Caco-2 (cell line): ENCODE measurements at regions not wholly inside any gene's neighbourhood (a gene's known extent, or its start where the extent isn't known, plus 50 kb on each side); places are given as distances from the start of the nearest gene placed in this dataset.

Experiments used
- BruUV-seq: library from RNA; stranded (reverse); fragments of 400-500 nt; replicated peaks from 2 replicates; lab custom pipeline; 2021; lab: Mats Ljungman, UMichigan
- CTCF ChIA-PET: fragments of 300-600 bp; sonication (Branson Sonifier 250); formaldehyde crosslinking; loops from one replicate; lab custom pipeline; 2022; ENCODE audit warnings: antibody characterized with exemption; lab: Charles Lee
- POLR2A ChIA-PET: fragments of 300-600 bp; sonication (Branson Sonifier 250); formaldehyde crosslinking; loops from one replicate; lab custom pipeline; 2022; ENCODE audit warnings: antibody characterized with exemption; lab: Charles Lee
- DNase-seq, 2 experiments: peaks; one replicate each; pipeline versions ENCODE4 v3.0.0 to v3.0.0-alpha.2; 2020 to 2022
- H3K27me3 ChIP-seq: replicated peaks from 2 replicates; pipeline ENCODE4 v1.6.0; 2011; ENCODE audit warnings: low read length; ENCODE audit not compliant: control insufficient read depth, insufficient read depth
- H3K36me3 ChIP-seq: 2 replicates; pipeline ENCODE4 v1.5.1; 2011; ENCODE audit warnings: low read length; ENCODE audit not compliant: control insufficient read depth, insufficient read depth
- H3K4me1 ChIP-seq: fragments of 250-450 bp; sonication (Bioruptor Pico); 2 replicates; pipeline ENCODE4 v1.5.1; 2020; ENCODE audit warnings: mild to moderate bottlenecking
- H3K4me3 ChIP-seq: 2 replicates; pipeline ENCODE4 v1.5.1; 2011; ENCODE audit warnings: low read depth, mild to moderate bottlenecking, control low read depth, low read length
- H3K9me3 ChIP-seq: fragments of 250-450 bp; sonication (Bioruptor Pico); 2 replicates; pipeline ENCODE4 v1.5.1; 2020; ENCODE audit warnings: mild to moderate bottlenecking, moderate library complexity
- H3K27ac Mint-ChIP-seq: one replicate; pipeline ENCODE4 v1.8.0; 2022; ENCODE audit warnings: mixed read lengths; ENCODE audit not compliant: unreplicated experiment
- H3K27me3 Mint-ChIP-seq: one replicate; pipeline ENCODE4 v1.8.0; 2022; ENCODE audit warnings: mixed read lengths; ENCODE audit not compliant: insufficient read depth, unreplicated experiment
- H3K36me3 Mint-ChIP-seq: one replicate; pipeline ENCODE4 v1.8.0; 2022; ENCODE audit warnings: mild to moderate bottlenecking, mixed read lengths; ENCODE audit not compliant: insufficient read depth, unreplicated experiment
- H3K4me1 Mint-ChIP-seq: one replicate; pipeline ENCODE4 v1.8.0; 2022; ENCODE audit warnings: low read depth, mixed read lengths; ENCODE audit not compliant: unreplicated experiment
- H3K4me3 Mint-ChIP-seq: one replicate; pipeline ENCODE4 v1.8.0; 2022; ENCODE audit warnings: mild to moderate bottlenecking, moderate library complexity, mixed read lengths; ENCODE audit not compliant: unreplicated experiment
- H3K9me3 Mint-ChIP-seq: one replicate; pipeline ENCODE4 v1.8.0; 2022; ENCODE audit warnings: mixed read lengths; ENCODE audit not compliant: unreplicated experiment
- intact Hi-C: fragments of 100-400 bp; cut with micrococcal nuclease; formaldehyde crosslinking; loops from one replicate; pipeline ENCODE4 v1.10.0; 2022; ENCODE audit not compliant: unreplicated experiment
- TF ChIP-seq, protein P1 (sequence below), 2 experiments: fragments of 200-600 bp in 1 of 2; IDR thresholded peaks; 1 replicate in 1 of 2; 2 replicates in 1 of 2; pipeline versions ENCODE4 v1.5.1 to v1.8.0; 2011 to 2022; ENCODE audit warnings: antibody characterized with exemption in 1 of 2, control low read depth in 1 of 2, inconsistent platforms in 1 of 2, low read depth in 1 of 2, low read length in 1 of 2, mild to moderate bottlenecking in 1 of 2, moderate library complexity in 1 of 2; ENCODE audit not compliant: insufficient read depth in 1 of 2, severe bottlenecking in 1 of 2, unreplicated experiment in 1 of 2

DNA sequence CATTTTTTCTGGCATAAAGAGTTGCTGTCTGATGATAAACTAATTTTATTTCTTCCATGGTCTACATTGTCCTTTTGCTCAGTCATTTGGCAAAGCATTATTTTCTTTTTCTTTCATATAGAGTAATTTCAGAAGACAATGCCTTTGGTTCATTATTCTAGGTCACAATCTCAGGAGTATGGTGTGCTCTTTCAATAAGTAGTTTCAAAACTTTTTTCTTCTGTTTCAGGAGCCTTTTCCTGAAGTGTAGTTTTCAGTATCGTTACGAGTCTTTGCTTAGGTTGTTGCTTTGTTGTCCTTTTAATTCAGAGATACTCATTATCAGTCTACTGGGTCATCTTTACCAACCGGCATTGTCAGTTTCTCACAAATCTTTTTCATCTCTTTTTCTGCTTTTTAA is 100.4 kb upstream of the GPC1 start:
- BruUV-seq = no TSS peak
- Mint-ChIP-seq H3K4me3 (no peak overlapping the region), H3K27me3 (peaks cover 16% of the 10 kb centered on the region), H3K9me3 (peaks cover 10% of the 10 kb centered on the region), H3K36me3 (no peaks in the 10 kb centered on the region), H3K4me1 (no peaks in the 10 kb centered on the region), H3K27ac (no peak overlapping the region)
- TF ChIP-seq, protein P1, sequence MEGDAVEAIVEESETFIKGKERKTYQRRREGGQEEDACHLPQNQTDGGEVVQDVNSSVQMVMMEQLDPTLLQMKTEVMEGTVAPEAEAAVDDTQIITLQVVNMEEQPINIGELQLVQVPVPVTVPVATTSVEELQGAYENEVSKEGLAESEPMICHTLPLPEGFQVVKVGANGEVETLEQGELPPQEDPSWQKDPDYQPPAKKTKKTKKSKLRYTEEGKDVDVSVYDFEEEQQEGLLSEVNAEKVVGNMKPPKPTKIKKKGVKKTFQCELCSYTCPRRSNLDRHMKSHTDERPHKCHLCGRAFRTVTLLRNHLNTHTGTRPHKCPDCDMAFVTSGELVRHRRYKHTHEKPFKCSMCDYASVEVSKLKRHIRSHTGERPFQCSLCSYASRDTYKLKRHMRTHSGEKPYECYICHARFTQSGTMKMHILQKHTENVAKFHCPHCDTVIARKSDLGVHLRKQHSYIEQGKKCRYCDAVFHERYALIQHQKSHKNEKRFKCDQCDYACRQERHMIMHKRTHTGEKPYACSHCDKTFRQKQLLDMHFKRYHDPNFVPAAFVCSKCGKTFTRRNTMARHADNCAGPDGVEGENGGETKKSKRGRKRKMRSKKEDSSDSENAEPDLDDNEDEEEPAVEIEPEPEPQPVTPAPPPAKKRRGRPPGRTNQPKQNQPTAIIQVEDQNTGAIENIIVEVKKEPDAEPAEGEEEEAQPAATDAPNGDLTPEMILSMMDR (IDR thresholded peaks at IDR 0.05; ENCODE audit: insufficient read depth in 1 of 2, low read depth in 1 of 2, low read length in 1 of 2, severe bottlenecking in 1 of 2, unreplicated experiment in 1 of 2) = no peak
- ChIA-PET CTCF (no interaction called here), POLR2A (no interaction called here)
- Histone ChIP-seq H3K36me3 (no peaks in the 10 kb centered on the region), H3K9me3 (no peaks in the 10 kb centered on the region), H3K27me3 (no peaks in the 10 kb centered on the region), H3K4me1 (no peaks in the 10 kb centered on the region), H3K4me3 (no peak overlapping the region)
- intact Hi-C loops = no loop called here
- DNase-seq = no peak

DNA sequence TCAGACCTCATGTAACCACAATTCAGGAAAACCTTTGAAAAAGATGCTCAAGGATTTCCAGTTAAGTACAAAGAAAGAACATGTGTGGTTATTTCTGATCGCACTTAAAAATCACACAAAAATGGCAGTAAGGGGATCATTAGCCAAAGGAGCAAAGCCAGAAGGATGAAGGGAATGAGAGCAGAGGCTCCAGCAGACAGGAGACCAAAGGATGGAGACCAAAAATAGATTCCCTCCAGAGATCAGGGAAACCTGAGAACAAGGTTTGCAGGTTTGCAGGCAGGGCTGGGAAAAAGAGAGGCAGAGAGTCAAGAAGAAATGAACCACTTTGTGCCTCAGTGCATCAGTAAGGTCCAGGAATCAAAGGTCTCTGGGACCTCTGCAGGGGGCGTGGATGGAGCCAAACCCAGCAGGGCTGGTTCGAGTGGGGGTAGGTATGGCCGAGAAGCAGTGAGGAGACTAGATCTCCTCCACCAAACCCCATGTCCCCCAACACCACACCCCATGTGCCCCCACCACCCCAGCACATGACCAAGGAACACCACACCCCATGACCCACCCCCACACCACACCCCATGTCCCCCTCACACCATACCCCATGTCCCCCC is 98.5 kb upstream of the GPC1 start:
- Mint-ChIP-seq H3K9me3 (peaks cover 7% of the 10 kb centered on the region), H3K4me1 (no peaks in the 10 kb centered on the region), H3K27me3 (peaks cover 15% of the 10 kb centered on the region), H3K4me3 (no peak overlapping the region), H3K27ac (no peak overlapping the region), H3K36me3 (no peaks in the 10 kb centered on the region)
- intact Hi-C loops = no loop called here
- no peak overlapping the region for H3K4me3 ChIP-seq
- H3K4me1 ChIP-seq = no peaks in the 10 kb centered on the region
- CTCF ChIA-PET = no interaction called here
- POLR2A ChIA-PET = no interaction called here
- no peaks in the 10 kb centered on the region for H3K9me3 ChIP-seq
- no peaks in the 10 kb centered on the region for H3K36me3 ChIP-seq
- TF ChIP-seq, protein P1 (IDR thresholded peaks at IDR 0.05; ENCODE audit: insufficient read depth in 1 of 2, low read depth in 1 of 2, low read length in 1 of 2, severe bottlenecking in 1 of 2, unreplicated experiment in 1 of 2) = no peak
- no TSS peak for BruUV-seq
- DNase-seq = no peak
- no peaks in the 10 kb centered on the region for H3K27me3 ChIP-seq

DNA sequence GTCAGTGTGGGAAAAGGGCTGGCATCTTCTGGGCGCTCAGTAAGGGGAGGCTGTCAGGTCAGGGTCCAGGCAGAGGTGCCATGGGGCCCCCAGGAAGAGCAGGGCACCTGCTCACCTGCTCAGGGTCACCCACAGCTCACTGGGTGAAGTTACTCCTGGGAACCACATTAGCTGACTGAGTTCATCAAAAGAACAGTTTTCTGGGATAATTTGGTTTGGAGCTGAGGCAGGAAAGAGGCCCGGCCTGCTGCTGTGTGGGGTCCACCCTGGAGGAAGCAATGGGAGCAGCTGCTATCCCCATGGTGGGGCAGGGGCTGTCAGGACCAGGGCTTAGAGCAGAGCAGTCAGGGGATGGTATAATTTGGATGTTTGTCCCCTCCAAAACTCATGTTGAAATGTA is 97.2 kb upstream of the GPC1 start:
- Mint-ChIP-seq H3K4me3 (no peak overlapping the region), H3K27me3 (peaks cover 12% of the 10 kb centered on the region), H3K36me3 (no peaks in the 10 kb centered on the region), H3K9me3 (no peaks in the 10 kb centered on the region), H3K27ac (no peak overlapping the region), H3K4me1 (no peaks in the 10 kb centered on the region)
- no peak overlapping the region for H3K4me3 ChIP-seq
- TF ChIP-seq, protein P1 (IDR thresholded peaks at IDR 0.05; ENCODE audit: insufficient read depth in 1 of 2, low read depth in 1 of 2, low read length in 1 of 2, severe bottlenecking in 1 of 2, unreplicated experiment in 1 of 2) = no peak
- no TSS peak for BruUV-seq
- H3K36me3 ChIP-seq = no peaks in the 10 kb centered on the region
- H3K4me1 ChIP-seq = no peaks in the 10 kb centered on the region
- no peaks in the 10 kb centered on the region for H3K27me3 ChIP-seq
- POLR2A ChIA-PET = no interaction called here
- intact Hi-C loops = no loop called here
- DNase-seq = no peak
- H3K9me3 ChIP-seq = no peaks in the 10 kb centered on the region
- CTCF ChIA-PET = no interaction called here
